GM21526 (cell line): ENCODE measurements at regions not wholly inside any gene's neighbourhood (a gene's known extent, or its start where the extent isn't known, plus 50 kb on each side); places are given as distances from the start of the nearest gene placed in this dataset.
"Not testable (repeated sequence)": the region's sequence is repeated elsewhere in the genome, so short reads cannot be mapped to it uniquely, and the experiment has no call there.

Experiments used
- ATAC-seq: cut with Tn5 transposase; IDR thresholded peaks from one replicate; pipeline ENCODE4 v1.9.1; 2021; ENCODE audit warnings: moderate library complexity; ENCODE audit not compliant: unreplicated experiment, low FRiP score

DNA sequence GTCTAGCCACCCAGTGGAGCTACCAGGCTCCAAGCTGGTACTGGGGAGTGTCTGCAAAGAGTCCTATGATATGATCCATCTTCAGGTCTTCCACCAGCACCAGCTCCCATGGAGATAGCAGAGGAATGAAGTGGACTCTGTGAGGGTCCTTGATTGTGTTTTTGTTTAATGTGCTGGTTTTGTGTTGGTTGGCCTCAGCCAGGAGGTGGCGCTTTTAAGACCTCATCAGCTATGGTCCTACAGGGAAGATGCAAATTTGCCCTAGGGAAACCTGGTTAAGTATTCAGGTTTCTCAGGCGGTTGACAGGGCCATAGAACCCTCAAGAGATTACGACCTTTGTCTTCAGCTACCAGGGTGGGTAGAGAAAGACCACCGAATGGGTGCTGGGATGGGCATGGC lies 1141.1 kb downstream of the STIM2 start:
- no peak for ATAC-seq

DNA sequence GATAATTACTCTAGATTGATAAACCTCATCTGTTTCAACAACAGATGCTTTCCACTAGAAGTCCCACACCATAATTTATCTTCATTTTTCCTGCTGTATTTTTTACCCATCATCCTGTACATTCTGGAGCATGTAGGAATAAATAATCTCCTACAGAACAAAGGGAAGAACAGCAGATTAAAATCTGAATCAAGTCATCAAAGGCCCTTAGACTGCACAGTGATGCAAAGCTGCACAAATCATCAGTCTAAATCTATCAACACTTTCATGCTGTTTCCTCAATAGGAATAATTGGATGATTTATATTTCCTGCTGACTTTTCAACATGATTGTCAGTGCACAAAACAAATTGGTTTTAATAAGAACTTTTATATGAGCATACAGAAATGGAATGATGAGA lies 1143.9 kb downstream of the STIM2 start:
- no peak for ATAC-seq

- no peak for ATAC-seq
Measured at GRCh38 chr4:28006021-28006420, 1145.4 kb downstream of the STIM2 start.

- no peak for ATAC-seq
Measured at GRCh38 chr4:28007693-28008092, 1147.1 kb downstream of the STIM2 start.

DNA sequence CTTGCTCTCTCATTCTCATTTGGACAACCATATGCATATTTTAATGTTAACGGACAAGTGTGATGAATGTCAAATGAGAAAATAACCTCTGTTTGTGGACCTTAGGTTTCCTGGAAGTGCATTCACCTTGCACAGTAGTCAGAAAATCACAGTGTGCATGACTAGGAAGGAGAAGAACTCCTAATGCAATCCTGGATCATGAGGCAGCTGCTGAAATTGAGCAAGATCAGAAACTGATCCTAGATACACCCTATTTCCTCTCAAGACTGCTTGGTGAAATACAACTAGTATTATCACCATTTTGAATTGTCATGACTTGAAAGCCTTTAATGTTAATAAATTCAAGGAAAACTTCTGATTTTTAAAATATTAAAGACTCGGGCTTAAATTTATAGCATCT lies 1148.9 kb downstream of the STIM2 start:
- ATAC-seq, result no peak

DNA sequence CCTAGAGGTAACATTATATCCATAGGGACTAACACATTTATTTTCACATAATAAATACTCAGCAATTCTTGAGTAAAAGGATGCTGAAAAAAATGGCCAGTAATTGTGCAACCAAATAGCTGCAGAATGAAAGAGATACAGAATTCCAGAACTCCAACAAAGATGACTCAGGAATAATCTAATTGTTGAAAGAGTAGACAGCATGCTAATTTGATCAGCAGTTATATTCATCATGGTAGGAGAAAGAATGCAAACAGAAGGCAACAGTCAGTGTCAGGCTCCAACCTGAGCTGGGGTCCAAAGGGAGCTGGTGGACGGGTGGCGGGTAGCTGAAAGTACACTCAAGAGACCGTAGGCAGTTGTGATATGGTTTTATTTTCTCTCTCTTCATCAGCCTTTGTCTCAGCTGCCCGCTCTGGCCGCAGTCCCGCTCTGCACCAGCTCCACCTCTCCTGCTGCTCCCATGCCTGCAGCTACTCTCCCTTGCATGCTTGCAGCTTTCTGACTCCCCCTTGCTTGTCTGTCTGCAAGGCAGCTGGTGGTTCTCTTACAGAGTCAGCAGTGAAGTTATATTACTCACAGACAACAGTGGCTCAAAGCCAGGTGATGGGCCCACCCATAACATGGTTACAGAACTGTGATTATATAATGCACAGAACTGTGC lies 1150.1 kb downstream of the STIM2 start:
- no peak for ATAC-seq

GRCh38 chr4:28014469-28014868 lies 1153.8 kb downstream of the STIM2 start:
- no peak for ATAC-seq

DNA sequence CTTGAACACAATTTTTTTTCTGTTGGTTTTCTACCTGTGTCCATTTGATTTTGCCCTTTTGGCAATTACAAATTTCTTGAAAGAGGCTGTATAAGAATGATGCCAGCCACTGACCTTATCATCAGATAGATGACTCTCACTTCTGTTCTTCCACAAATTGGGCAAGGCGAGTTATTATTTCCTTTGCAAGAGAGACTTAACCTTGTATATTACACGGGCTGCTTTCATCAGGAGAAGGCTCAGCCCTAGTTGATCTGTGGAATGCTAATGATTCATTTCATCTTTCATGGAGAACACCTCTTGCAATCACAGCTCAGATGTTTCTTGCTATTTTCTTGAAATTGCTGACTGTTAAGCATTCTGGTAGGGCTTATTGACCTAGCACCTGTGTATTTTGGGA lies 1155.4 kb downstream of the STIM2 start:
- ATAC-seq, result no peak

- not testable (repeated sequence) for ATAC-seq
Measured at GRCh38 chr4:28038253-28038652, 1177.6 kb downstream of the STIM2 start.

DNA sequence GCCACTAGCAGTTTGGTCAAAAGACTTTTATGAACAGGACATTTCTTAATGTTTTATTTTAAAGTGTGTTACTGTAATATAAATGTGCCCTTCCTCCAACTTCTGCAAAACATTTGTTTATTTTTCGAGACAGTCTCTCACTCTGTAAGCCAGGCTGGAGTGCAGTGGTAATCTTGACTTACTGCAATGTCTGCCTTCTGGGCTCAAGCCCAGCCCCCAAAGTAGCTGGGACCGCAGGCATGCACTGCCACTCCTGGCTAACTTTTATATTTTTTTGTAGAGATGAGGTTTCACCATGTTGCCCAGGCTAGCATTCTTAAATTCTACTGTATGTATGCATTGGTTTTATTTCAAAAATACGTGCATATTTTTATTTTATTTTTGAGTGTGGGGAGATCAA lies 1201.9 kb downstream of the STIM2 start:
- no peak for ATAC-seq

- ATAC-seq, result no peak
Measured at GRCh38 chr4:28073860-28074555, 1213.4 kb downstream of the STIM2 start.

DNA sequence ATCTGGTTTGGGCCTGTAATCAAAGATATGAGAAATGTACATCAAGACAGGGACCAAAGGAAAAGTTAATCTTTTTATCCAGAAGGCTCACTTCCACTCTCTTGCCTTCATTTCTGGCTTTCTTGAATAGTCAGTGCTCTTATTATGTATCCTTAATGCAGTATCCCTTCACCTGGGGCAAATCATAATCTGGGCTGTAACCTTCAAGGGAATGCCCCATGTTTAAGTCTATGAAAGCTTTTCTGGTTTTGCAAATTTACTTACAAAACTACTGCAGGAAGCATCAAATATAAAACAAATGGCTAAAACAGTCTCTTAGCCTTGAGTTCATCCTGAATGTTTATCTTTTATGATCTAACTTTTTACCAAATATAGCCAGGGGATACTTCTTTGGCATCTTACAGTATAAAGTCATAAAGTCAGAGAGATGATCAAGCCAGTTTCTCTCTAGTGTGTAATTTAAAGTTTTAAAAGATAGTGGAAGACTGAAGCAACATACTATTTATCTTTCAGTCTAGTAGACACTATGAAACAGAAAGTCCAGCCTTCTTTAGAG lies 1214.8 kb downstream of the STIM2 start:
- no peak for ATAC-seq

DNA sequence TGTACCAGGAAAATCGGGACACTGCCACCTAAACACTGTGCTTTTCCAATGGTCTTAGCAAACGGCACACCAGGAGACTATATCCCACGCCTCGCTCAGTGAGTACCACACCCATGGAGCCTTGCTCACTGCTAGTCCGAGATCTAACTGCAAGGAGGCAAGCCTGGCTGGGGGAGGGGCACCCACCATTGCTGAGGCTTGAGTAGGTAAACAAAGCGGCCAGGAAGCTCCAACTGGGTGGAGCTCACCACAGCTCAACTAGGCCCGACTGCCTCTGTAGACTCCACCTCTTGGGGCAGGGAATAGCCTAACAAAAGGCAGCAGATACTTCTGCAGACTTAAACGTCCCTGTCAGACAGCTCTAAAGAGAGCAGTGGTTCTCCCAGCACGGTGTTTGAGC lies 1216.6 kb downstream of the STIM2 start:
- ATAC-seq, result not testable (repeated sequence)

DNA sequence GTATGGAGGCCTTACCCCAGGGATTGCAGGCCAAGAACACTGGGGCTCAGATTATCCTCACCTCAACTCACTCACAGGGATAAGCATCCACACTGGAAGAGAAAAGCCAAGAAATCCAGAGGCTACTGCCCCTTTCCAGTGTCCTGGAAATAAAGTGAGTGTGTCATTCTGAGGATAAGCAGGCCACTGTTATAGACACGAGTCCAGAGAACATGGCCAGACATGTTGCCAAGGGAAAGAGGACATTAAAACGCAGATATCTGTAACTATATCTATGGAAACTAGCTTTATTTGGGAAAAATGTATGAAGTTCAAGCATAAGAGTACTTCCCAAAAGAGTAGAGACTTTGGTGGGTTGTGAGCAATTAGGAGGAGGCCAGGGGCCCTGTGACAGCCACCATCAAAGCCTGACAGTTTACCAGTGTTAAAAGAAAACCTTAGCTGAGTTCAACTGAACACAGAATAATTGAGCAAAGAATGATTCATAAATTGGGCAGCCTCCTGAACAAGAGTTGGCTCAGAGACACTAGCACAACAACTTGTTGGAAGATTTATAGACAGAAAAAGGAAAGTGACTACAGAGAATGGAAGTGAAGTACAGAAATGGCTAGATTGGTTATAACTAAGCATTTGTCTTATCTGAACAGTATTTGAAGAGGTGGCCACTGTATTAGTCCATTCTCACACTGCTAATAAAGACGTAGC lies 1222.2 kb downstream of the STIM2 start:
- ATAC-seq, result no peak

GRCh38 chr4:28092610-28093009 lies 1232.0 kb downstream of the STIM2 start:
- no peak for ATAC-seq

- ATAC-seq, result no peak
Measured at GRCh38 chr4:28093071-28093470, 1232.4 kb downstream of the STIM2 start.

DNA sequence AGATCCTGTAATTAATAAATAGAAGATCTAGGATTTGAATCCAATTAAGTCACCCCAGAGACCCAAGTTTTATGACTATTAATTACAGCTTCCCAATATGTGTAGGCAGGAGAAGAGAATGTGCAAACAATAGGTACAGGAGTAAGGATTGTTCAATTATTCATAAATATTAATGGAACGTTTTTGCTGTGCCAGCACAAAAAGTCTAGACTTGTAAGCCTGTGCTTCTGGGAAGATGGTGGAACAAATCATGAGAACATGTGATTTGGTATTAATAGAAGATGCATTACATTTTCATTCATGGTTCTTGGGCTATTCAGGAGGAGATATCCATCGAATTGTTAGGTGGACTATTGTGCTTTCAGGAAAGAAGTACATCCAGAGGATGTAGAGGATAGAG lies 1240.9 kb downstream of the STIM2 start:
- ATAC-seq, result no peak

DNA sequence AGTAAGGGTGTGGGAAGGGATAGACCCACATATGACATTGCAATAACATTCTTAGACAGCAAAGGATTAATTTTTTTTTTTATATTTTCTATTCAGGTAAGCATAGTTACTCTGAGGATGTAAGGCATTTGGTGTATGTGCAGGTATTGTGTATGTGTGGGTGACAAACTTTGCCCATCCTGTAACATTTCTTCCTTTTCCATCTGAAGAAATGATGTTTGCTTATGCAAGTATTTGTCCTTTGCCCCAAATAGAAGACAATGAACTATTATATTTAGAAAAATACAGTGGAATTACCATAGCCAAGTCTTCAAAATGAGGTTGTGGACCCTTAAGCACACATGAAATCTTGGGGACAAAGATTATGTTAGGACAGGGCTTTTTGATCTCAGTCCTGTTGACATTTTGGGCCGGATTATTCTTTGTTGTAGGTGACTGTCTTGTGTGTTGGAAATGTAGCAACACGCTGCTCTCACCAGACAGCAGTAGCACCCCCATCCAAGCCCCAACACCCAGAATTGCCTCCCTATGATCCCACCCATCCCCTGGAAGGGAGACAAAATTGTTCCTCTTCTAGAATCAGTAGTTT lies 1244.7 kb downstream of the STIM2 start:
- ATAC-seq, result no peak

DNA sequence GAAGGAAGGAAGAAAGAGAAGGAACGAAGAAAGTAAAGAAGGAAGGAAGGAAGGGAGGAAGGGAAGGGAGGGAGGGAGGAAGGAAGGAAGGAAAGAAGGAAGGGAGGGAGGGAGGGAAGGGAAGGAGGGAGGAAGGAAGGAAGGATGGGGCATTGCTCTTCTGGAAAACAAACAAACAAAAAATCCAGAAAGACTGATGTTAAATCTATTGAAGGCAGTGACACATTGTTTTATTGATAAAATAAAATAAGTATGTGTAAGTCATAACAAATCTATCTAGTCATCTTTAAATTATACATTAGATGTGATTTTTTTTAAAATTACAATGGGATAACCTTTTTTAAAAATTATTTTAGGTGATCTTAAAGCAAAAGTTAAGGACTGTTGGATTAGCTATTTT lies 1245.5 kb downstream of the STIM2 start:
- ATAC-seq, result no peak

DNA sequence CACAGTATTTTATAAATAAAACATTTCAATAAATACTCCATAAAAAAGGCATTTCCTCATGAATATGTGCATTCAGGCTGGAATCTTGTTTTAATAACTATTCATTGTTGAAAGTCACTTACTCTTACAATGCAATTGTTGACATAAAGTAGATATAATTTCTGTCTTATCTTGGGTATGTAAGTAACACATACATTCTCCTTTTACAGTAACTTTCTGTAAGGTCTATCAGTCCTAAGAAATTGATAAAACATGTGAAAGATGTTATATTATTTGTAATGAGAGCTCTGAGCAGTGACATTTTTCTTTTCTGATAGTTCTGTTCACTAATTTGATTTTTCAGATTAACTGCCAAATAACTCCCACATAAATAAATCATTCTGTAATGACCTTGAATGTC lies 1249.2 kb downstream of the STIM2 start:
- no peak for ATAC-seq

GRCh38 chr4:28112691-28113335 lies 1252.2 kb downstream of the STIM2 start:
- not testable (repeated sequence) for ATAC-seq
